HFF-Myc (cell line): ENCODE measurements at regions not wholly inside any gene's neighbourhood (a gene's known extent, or its start where the extent isn't known, plus 50 kb on each side); places are given as distances from the start of the nearest gene placed in this dataset.

Source experiments
- DNase-seq: peaks from one replicate; pipeline ENCODE4 v3.0.0-alpha.2; 2011; ENCODE audit warnings: low read depth; ENCODE audit errors: extremely low read depth
- H3K4me3 ChIP-seq: replicated peaks from 2 replicates; pipeline ENCODE4 v1.5.1; 2011; ENCODE audit warnings: low read depth, mild to moderate bottlenecking, control low read depth, low read length
- CTCF ChIP-seq: IDR thresholded peaks from 2 replicates; pipeline ENCODE4 v1.5.1; 2012; ENCODE audit warnings: mild to moderate bottlenecking, low read depth, low read length, control low read depth; ENCODE audit errors: missing control alignments

- DNase-seq, result no peak
- H3K4me3 ChIP-seq, result no peak overlapping the region
- no peak for TF ChIP-seq CTCF
Measured at GRCh38 chr4:18250564-18250963, 229.0 kb upstream of the LCORL start.

GRCh38 chr4:18248611-18249010 is 227.1 kb upstream of the LCORL start:
- H3K4me3 ChIP-seq, result no peak overlapping the region

GRCh38 chr4:18247189-18247588 is 225.6 kb upstream of the LCORL start:
- TF ChIP-seq CTCF, result no peak
- no peak for DNase-seq
- no peak overlapping the region for H3K4me3 ChIP-seq

More at GRCh38 chr4:18248611-18249010, 227.1 kb upstream of the LCORL start:
- DNase-seq, result no peak
- no peak for TF ChIP-seq CTCF

- TF ChIP-seq CTCF, result no peak
- no peak for DNase-seq
- H3K4me3 ChIP-seq, result no peak overlapping the region
Measured at GRCh38 chr4:18242919-18243693, 221.6 kb upstream of the LCORL start.

GRCh38 chr4:18241727-18242126 is 220.2 kb upstream of the LCORL start:
- no peak for DNase-seq
- H3K4me3 ChIP-seq, result no peak overlapping the region
- no peak for TF ChIP-seq CTCF

GRCh38 chr4:18234108-18234507 is 212.6 kb upstream of the LCORL start:
- no peak overlapping the region for H3K4me3 ChIP-seq
- no peak for TF ChIP-seq CTCF
- no peak for DNase-seq

GRCh38 chr4:18231726-18232125 is 210.2 kb upstream of the LCORL start:
- TF ChIP-seq CTCF, result no peak
- no peak for DNase-seq
- H3K4me3 ChIP-seq, result no peak overlapping the region
